Activated CD4-positive, CD25-positive, alpha-beta regulatory T cell treated with anti-CD3 and anti-CD28 coated beads, Interleukin-2, amount 50 U/mL, for 24 hours (primary cell): ENCODE measurements at regions not wholly inside any gene's neighbourhood (a gene's known extent, or its start where the extent isn't known, plus 50 kb on each side); places are given as distances from the start of the nearest gene placed in this dataset.

Experiments used
- ATAC-seq, 2 donors: fragments of 150-1000 bp; cut with Tn5 transposase; one replicate each; pipeline ENCODE4 v1.10.0; 2021; ENCODE audit warnings: mild to moderate bottlenecking in 1 of 2, moderate library complexity in 1 of 2

GRCh38 chr15:68525815-68526214 lies 53.0 kb upstream of the CORO2B start:
- ATAC-seq: no peak

GRCh38 chr15:68526269-68526668 lies 52.5 kb upstream of the CORO2B start:
- ATAC-seq: peak in 1 of 2 donors; percentile 48

GRCh38 chr15:68526784-68527183 lies 52.0 kb upstream of the CORO2B start:
- ATAC-seq: no peak

- no peak for ATAC-seq
Measured at GRCh38 chr15:68528626-68529290, 50.0 kb upstream of the CORO2B start.
